ENCODE measurements at regions not wholly inside any gene's neighbourhood (a gene's known extent, or its start where the extent isn't known, plus 50 kb on each side); places are given as distances from the start of the nearest gene placed in this dataset.
A peak's percentile ranks its signal among the peaks of the same experiment; 100 is the strongest.

- peaks cover 0 to 27% (median 13%) of the 10 kb centered on the region in 8 donors for H3K9me3 ChIP-seq
- 52 to 60% (median 57%) methylated on average over 7 of the region's 7 CpGs for WGBS, 5 donors
- no peaks in the 10 kb centered on the region for H3K36me3 ChIP-seq
- DNase-seq, result no peak
- no peak overlapping the region for H3K4me3 ChIP-seq
- peaks cover 0 to 77% (median under 1%) of the 10 kb centered on the region in 7 donors for H3K27me3 ChIP-seq (replicated peaks in 1 of 7)
- peaks cover 0 to 3% (median 0%) of the 10 kb centered on the region in 6 donors for H3K4me1 ChIP-seq
- intact Hi-C loops (cut with DNase I; ENCODE audit: low total_unique reads), result no loop called here
- H3K27ac ChIP-seq, result no peak overlapping the region
- no peak for TF ChIP-seq POLR2A (IDR thresholded peaks at IDR 0.05)
- no peak for TF ChIP-seq POLR2AphosphoS5 (IDR thresholded peaks at IDR 0.05)
- TF ChIP-seq CTCF (IDR thresholded peaks at IDR 0.05 in 8 of 11, conservative IDR thresholded peaks at IDR 0.05 in 3 of 11), result peak in 5 of 11 experiments; percentile 18 to 41 (median 25)
Observed at GRCh38 chr1:47527653-47528272, 89.9 kb downstream of the FOXD2 start.

DNA sequence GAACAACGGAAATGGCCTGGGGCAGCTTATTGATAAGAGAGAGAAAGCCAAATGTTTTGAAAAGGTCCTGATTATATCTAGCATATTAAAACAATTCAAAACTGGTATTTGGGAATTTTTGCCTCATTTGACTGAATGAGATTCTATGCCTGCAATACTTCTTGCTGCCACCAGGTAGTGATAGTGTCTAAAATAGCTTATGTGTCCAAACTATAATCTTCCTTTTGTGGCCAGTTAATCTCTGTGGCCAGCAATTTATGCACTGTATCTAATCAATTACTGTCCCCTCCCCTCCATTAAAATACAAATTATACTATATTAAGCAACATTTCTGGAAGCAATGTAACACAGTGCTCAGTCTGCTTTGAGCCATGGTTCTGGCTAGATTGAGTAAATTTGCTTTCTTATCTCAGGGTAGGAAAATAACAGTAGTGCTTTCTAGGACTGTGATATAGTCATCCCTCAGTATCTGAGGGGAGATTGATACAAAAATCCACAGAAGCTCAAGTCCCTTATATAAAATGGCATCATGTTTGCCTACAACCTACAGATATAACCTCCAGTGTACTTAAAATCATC, 91.8 kb downstream of the FOXD2 start:
- H3K9me3 ChIP-seq, result peaks cover 0 to 27% (median 13%) of the 10 kb centered on the region in 8 donors
- intact Hi-C loops (cut with DNase I; ENCODE audit: low total_unique reads), result no loop called here
- no peak overlapping the region for H3K4me3 ChIP-seq
- no peak overlapping the region for H3K27ac ChIP-seq
- H3K27me3 ChIP-seq (replicated peaks in 1 of 7), result peaks cover 0 to 77% (median 4%) of the 10 kb centered on the region in 7 donors
- no peak for DNase-seq
- TF ChIP-seq POLR2AphosphoS5 (IDR thresholded peaks at IDR 0.05) (no peak), CTCF (IDR thresholded peaks at IDR 0.05 in 8 of 11, conservative IDR thresholded peaks at IDR 0.05 in 3 of 11) (peak in 4 of 11 experiments; percentile 22 to 44 (median 28))
- no peaks in the 10 kb centered on the region for H3K36me3 ChIP-seq
- 65 to 81% (median 79%) methylated on average over 1 of the region's 1 CpG for WGBS, 5 donors
- H3K4me1 ChIP-seq, result peaks cover 0 to 19% (median 5%) of the 10 kb centered on the region in 6 donors

DNA sequence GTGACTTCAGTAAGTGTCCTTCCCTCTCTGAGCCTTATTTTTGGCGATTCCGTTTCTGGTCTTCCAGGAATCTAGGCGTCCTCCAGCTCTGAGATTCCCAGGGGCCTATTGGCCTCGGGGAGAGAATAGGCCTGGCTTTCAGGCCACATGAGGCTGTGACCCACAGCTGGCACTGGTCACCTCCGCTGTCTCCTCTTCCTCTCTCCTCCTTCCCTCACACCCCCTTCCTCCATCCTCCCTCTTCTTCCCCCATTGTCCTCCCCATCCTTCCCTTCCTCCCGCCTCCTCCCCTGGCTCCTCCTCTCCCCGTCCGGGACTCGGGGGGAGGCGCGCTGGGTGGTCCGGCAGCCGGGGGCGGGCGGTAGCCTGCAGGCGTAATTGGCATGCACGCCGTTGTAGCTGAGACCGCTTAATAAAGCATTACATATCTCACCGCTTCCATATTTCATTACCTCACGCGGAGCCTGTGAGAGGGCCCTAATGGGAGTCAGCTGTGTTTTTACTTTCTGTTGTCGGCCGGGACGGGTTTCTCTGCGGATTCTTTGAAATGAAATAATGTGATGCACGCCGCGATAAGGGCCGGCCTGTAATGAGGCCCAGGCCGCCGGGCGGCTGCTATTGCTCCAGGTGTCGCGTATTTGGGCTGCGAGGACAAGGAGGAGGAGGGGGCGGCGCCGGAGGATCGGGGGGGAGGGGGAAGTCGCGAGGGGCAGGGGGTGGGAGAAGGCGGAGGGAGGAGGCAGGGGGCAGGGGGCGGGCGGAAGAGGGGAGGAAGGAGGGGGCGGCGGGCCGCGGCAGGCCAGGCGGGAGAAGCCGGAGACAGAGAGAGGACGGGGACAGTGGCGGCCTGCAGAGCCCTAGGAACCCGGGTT, 95.3 kb downstream of the FOXD2 start:
- intact Hi-C loops (cut with DNase I; ENCODE audit: low total_unique reads), result no loop called here
- H3K36me3 ChIP-seq, result no peaks in the 10 kb centered on the region
- peak overlapping the region; percentile 6 to 62 (median 24) for H3K4me3 ChIP-seq
- WGBS, 5 donors, result 7 to 10% (median 8%) methylated on average over 46 to 54 of the region's 54 CpGs
- H3K4me1 ChIP-seq, result peaks cover 0 to 19% (median 5%) of the 10 kb centered on the region in 6 donors
- peak overlapping the region in 7 of 8 donors; percentile 47 to 66 (median 53) for H3K27ac ChIP-seq
- H3K9me3 ChIP-seq, result peaks cover 0 to 21% (median 13%) of the 10 kb centered on the region in 8 donors
- peaks cover 0 to 67% (median 4%) of the 10 kb centered on the region in 7 donors for H3K27me3 ChIP-seq (replicated peaks in 1 of 7)
- DNase-seq, result no peak
- no peak for TF ChIP-seq POLR2A (IDR thresholded peaks at IDR 0.05)
- TF ChIP-seq POLR2AphosphoS5 (IDR thresholded peaks at IDR 0.05), result peak in 2 of 3 donors; percentile 70 to 72

- Histone ChIP-seq H3K36me3 (no peaks in the 10 kb centered on the region), H3K27ac (peak overlapping the region in 6 of 8 donors; percentile 47 to 66 (median 56)), H3K4me3 (peak overlapping the region in 4 of 8 donors; percentile 8 to 62 (median 36)), H3K4me1 (peaks cover 0 to 19% (median 5%) of the 10 kb centered on the region in 6 donors), H3K9me3 (peaks cover 0 to 15% (median 10%) of the 10 kb centered on the region in 8 donors), H3K27me3 (replicated peaks in 1 of 7) (peaks cover 0 to 68% (median 4%) of the 10 kb centered on the region in 7 donors)
- intact Hi-C loops (cut with DNase I; ENCODE audit: low total_unique reads), result no loop called here
- TF ChIP-seq POLR2A (IDR thresholded peaks at IDR 0.05) (no peak), CTCF (IDR thresholded peaks at IDR 0.05 in 8 of 11, conservative IDR thresholded peaks at IDR 0.05 in 3 of 11) (no peak), POLR2AphosphoS5 (IDR thresholded peaks at IDR 0.05) (no peak)
- DNase-seq, result no peak
- WGBS, 5 donors, result 34 to 52% (median 48%) methylated on average over 9 to 12 of the region's 12 CpGs
Observed at GRCh38 chr1:47533793-47534328, 96.0 kb downstream of the FOXD2 start.
